ENCODE measurements at regions not wholly inside any gene's neighbourhood (a gene's known extent, or its start where the extent isn't known, plus 50 kb on each side); places are given as distances from the start of the nearest gene placed in this dataset.

GRCh38 chr7:47709451-47709850 lies 127.5 kb upstream of the TNS3 start:
- TF ChIP-seq, protein P1, sequence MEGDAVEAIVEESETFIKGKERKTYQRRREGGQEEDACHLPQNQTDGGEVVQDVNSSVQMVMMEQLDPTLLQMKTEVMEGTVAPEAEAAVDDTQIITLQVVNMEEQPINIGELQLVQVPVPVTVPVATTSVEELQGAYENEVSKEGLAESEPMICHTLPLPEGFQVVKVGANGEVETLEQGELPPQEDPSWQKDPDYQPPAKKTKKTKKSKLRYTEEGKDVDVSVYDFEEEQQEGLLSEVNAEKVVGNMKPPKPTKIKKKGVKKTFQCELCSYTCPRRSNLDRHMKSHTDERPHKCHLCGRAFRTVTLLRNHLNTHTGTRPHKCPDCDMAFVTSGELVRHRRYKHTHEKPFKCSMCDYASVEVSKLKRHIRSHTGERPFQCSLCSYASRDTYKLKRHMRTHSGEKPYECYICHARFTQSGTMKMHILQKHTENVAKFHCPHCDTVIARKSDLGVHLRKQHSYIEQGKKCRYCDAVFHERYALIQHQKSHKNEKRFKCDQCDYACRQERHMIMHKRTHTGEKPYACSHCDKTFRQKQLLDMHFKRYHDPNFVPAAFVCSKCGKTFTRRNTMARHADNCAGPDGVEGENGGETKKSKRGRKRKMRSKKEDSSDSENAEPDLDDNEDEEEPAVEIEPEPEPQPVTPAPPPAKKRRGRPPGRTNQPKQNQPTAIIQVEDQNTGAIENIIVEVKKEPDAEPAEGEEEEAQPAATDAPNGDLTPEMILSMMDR (IDR thresholded peaks at IDR 0.05; ENCODE audit: low read length, missing control alignments) = no peak
- DNase-seq (ENCODE audit: low read depth) = no peak
- no peak overlapping the region for H3K4me3 ChIP-seq (replicated peaks; ENCODE audit: low read depth, low read length)

DNA sequence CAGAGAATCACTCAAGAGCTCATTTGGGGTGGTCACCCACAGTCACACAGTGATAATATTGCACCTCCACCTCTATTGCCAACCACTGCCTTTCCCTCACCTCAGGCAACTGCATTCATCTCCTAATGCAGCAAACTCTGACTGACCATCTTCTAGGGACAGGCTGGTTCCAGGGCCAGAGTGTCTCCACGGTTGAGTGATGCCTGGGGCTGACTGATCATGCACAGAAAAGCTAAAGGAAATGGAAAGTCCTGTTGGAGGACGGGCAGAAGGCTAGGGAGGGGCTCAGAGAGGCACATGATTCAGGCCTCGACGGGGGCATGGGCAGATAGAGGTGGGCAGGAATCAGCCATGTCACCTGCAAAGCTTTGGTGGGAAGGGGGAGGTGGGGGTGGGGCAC lies 127.1 kb upstream of the TNS3 start:
- TF ChIP-seq, protein P1 (IDR thresholded peaks at IDR 0.05; ENCODE audit: low read length, missing control alignments) = no peak
- no peak overlapping the region for H3K4me3 ChIP-seq (replicated peaks; ENCODE audit: low read depth, low read length)
- DNase-seq (ENCODE audit: low read depth) = no peak

- no peak overlapping the region for H3K4me3 ChIP-seq (replicated peaks; ENCODE audit: low read depth, low read length)
- TF ChIP-seq, protein P1 (IDR thresholded peaks at IDR 0.05; ENCODE audit: low read length, missing control alignments) = no peak
- DNase-seq (ENCODE audit: low read depth) = no peak
Observed at GRCh38 chr7:47707583-47707982, 125.7 kb upstream of the TNS3 start.

DNA sequence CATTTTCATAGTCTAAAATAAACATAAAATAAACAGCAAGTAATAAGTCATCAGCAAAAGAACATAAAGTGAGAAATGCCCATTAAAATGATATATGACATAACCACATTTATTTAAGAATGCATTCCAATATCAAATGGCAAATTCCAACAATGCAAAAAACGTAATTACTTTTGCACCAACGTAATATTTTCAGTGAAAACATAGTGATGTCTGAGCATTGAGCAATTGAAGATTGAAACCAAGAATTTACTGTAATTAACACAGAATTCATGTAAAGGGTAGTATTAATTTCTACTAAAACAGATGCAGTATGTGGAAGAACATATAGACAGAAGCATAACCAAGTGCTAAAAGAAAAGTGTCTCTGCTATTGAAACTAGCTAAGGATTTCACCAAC lies 123.0 kb upstream of the TNS3 start:
- H3K4me3 ChIP-seq (replicated peaks; ENCODE audit: low read depth, low read length) = no peak overlapping the region
- TF ChIP-seq, protein P1 (IDR thresholded peaks at IDR 0.05; ENCODE audit: low read length, missing control alignments) = no peak
- DNase-seq (ENCODE audit: low read depth) = no peak

DNA sequence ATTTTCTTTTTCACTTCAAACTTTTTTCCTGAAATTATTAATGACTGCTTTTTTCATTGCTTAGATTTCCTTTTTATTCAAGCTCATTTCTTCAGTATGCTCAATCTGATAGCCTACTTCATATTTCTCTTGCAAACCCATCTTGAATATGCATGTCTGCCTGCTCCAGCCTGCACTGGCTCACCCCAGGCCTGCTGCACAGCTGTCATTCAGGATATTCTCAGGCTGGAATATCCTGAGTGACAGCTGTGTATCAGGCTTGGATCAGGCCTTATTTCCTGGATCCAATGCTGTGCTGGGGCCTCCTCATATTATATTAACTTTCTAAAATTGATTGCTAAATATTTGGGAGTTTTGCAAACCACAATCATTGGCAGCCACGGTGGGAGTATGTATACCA lies 120.2 kb upstream of the TNS3 start:
- TF ChIP-seq, protein P1 (IDR thresholded peaks at IDR 0.05; ENCODE audit: low read length, missing control alignments) = no peak
- no peak overlapping the region for H3K4me3 ChIP-seq (replicated peaks; ENCODE audit: low read depth, low read length)
- no peak for DNase-seq (ENCODE audit: low read depth)

- no peak for DNase-seq (ENCODE audit: low read depth)
- TF ChIP-seq, protein P1 (IDR thresholded peaks at IDR 0.05; ENCODE audit: low read length, missing control alignments) = no peak
- H3K4me3 ChIP-seq (replicated peaks; ENCODE audit: low read depth, low read length) = no peak overlapping the region
Observed at GRCh38 chr7:47698386-47698785, 116.5 kb upstream of the TNS3 start.

DNA sequence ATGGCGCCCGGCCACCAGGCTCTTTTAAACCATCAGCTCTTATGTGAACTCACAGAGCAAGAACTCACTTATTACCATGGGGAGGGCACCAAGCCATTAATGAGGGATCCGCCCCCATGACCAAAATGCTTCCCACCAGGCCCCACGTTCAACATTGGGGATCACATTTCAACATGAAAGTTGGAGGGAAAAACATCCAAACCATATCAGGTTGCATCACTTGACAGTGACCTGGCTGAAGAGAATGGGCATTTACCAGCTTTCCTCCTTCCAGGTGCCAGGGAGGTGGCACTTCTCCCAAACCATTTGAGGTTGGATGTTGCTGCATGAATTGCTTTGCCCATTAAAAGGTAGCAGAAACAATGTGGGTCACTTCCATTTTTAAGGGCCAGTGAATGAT lies 115.6 kb upstream of the TNS3 start:
- H3K4me3 ChIP-seq (replicated peaks; ENCODE audit: low read depth, low read length) = no peak overlapping the region
- TF ChIP-seq, protein P1 (IDR thresholded peaks at IDR 0.05; ENCODE audit: low read length, missing control alignments) = no peak
- DNase-seq (ENCODE audit: low read depth) = no peak
